ENCODE measurements at regions not wholly inside any gene's neighbourhood (a gene's known extent, or its start where the extent isn't known, plus 50 kb on each side); places are given as distances from the start of the nearest gene placed in this dataset.

DNA sequence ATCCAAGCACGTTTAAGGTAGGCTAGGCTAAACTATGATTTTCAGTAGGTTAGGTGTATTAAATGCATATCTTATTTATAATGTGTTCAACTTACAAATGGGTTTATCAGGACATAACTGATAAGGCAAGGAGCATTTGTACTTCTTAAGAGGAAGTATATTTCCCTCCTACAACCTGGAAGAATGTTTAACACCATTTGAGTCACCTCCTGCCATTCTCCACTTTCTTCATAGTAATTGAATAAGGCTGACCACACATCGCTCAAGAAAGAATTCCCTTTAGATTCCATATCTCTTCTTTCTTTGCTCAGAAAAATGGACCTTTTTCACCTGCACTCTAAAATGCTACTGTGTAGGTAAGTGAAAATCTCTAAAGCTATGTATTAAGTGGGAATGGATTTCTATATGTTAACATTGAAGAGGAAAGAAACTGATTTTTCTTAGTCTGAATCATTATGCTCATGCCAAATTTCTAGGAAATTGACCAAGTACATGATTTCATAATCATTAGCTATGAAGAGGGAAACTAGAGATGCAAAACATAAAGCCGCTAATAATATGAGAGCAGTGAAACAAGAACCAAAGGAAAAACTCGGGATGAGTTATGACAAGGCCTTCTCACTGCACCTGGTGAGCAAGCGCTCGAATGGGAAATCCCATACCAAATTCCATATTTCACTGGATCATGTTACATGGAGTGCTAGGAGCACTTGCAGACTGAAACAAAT, 210.4 kb downstream of the ALDH8A1 start:
- no peak for DNase-seq

DNA sequence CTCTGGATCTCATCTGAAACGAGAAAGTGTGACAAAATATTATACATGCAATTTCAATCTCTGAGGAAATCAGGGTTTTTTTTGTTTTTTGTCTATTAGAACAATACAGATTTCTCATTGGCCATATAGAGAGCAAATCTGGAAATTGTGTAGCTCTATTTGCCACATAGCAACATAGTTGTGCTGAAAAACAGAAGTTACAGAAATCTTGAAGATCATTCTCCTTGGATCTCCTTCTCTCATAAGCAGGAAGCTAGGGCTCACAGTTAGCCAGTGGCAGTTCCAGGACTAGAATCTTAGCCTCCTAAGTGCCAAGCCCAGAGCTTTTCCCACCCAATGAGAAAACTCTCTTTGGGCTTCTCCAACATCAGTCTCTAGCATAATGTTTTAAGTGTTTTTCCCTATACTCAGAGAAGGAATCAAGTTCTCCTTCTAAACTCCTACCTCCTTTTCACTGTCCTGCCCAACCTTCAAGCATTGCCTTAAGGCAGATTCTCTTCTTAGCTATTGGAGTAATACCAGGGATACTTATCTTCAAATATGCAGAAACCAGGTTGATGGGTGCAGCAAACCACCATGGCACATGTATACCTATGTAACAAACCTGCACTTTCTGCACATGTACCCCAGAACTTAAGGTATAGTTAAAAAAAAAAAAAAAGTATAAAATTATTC, 211.6 kb downstream of the ALDH8A1 start:
- DNase-seq = no peak

DNA sequence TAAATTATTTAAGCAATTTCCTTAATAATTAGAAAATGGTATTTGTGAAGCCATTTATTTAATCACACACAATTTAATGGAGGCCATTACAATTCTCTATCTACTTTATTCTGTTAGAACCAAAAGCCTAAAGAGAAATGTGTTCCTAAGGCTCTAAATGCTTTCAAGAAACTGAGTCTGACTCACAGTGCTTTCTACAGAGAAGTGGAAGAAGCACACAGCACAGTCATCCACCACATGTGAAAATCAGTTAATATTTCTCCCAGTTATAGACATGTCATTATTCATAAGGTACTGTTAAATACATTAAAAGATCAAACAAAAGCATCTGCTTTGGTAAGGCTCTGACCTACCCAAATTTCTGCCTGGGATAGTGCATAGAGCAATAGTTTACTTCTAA, 214.4 kb downstream of the ALDH8A1 start:
- no peak for DNase-seq

DNA sequence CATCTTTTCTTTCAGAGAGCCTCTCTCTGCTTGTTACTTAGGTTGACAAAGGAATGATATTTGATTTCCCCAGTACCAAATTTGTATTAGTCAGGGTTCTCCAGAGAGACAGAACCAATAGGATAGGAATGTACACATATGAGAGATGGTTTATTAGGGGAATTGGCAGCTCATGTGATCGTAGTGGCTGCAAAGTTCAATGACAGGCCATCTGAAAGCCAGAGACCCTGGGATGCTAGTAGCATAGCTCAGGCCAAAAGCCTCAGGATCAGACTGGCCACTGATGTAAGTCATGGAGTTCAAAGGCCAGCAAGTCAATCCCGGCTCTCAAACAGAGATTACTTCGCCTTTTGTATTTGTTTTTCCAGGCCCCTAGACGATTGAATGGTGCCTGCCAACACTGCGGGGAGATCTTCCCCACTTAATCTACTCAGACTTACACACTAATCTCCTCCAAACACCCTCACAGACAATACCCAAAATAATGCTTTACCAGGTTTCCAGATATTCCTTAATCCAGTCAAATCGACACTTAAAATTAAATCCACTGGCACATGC, 215.5 kb downstream of the ALDH8A1 start:
- no peak for DNase-seq

DNA sequence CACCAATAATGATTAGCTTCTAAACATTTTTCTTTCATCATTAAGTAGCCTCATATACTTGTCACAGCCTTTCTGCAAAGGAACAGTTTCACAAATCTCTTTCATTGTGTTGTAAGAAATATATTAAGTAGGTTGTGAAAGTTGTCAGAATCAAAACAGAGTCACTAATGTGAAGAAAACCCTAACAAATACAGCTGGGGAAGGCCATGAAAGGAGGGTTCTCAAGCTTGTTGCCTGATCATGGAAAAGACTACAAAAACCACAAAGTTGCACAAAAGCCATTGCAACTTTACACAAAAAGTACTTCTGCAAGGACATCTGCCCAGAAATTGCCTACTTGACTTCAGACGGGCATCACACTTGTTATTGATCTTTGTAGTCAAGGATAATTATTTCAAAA, 216.1 kb downstream of the ALDH8A1 start:
- no peak for DNase-seq

DNA sequence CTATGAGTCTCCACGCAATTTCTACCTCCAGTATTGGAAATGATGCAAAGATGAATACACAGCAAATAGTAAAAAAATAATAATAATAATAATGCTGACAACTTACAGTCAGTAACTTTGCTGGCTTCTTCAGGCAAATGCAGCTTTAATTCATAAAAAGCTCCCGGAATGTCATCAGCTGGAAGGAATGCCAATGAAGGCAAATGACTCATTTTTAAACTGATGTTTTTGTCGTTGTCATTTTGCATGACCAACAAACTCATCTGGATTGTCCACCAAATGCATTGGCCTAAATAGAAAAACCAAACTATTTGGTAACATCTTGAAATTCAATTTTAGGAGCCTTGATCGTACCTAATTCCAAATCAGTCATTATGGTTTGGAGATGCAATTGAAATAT, 217.1 kb downstream of the ALDH8A1 start:
- no peak for DNase-seq

DNA sequence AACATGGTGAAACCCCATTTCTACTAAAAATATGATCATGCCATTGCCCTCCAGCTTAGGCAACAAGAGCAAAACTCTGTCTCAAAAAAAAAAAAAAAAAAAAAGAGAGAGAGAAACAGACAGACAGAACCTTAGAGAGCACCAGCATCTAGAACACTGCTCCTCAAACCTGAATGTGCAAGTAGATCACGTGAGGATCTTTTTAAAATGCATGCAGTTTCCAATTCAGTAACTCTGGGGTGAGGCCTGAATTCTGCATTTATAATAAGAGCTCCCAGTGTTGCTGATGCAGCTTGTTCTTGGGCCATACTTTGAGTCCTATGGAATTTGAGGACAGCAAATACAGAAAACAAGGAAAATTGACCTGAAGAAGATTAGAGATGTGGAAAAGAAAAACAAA, 218.3 kb downstream of the ALDH8A1 start:
- no peak for DNase-seq

DNA sequence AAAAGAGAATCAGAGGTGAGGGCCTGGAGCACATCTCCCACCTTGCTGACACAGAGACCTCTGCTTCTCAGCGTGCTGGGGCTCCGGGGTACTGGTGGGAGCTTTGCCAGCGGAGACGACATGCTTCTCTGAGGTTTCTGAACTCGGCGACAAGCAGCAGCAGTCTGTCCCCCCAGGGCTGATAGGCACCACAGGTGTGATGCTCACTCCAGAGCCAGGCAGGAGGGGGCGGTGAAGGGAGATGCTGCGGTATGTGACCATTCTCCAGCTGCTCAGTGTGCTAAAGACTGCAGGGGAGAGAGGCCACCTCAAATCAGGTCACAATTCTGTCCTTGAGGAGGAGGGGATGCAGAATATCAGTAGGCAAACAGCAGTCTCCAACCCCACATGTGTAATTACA, 219.9 kb downstream of the ALDH8A1 start:
- DNase-seq = no peak

DNA sequence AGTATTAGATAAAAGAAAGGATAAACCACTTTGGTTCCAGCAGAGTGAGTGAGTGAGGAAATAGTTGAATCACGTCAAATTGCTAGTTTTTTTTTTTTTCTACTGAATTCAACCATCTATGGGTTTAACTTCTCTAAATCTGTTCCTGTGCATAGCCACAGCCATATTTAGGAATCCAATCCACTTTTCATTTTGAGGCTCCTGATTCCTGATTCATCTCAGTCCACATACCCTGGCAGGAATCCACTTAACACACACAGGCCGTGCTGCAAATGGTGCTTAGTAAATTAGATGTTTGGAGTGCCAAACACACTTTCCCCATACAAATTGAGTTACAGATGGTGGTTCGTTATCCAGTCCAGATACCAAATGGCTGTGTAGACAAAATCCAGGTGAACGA, 220.3 kb downstream of the ALDH8A1 start:
- DNase-seq = no peak

DNA sequence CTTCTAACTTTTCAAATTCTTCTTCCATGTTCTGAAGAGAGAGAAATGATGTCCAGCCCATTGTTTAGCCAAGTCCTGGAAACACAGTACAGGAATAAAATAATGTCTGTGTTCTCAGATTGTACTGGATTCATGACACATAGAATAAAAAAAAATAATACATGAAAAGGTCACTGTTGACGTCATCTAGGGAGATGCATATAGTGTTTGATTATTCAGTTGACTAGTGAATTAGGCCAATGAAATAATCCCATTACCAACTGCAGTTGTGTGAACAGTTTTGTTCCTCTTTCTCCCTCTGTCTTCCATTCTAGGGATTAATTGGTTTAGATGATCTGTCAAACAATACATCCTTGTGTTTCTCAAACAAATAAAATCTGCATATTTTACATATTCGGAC, 222.8 kb downstream of the ALDH8A1 start:
- no peak for DNase-seq

DNA sequence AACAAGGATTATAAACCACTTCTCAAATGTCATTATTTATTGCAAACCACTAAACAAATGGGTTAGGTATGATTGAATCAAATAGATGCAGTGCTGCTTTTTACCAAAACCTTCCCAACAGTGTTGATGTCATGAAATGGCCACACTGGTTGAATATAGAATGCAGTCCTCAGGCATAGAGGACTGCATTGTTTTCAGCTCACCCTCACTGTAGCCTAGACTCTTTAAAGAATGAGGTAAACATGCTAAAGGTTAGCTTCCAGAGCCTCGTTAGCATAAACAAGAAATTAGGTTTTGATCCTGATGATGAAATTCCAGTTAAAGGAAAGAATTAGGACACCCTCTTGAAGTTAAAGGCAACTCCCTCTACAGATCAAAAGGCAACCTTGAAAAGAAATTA, 224.3 kb downstream of the ALDH8A1 start:
- no peak for DNase-seq

DNA sequence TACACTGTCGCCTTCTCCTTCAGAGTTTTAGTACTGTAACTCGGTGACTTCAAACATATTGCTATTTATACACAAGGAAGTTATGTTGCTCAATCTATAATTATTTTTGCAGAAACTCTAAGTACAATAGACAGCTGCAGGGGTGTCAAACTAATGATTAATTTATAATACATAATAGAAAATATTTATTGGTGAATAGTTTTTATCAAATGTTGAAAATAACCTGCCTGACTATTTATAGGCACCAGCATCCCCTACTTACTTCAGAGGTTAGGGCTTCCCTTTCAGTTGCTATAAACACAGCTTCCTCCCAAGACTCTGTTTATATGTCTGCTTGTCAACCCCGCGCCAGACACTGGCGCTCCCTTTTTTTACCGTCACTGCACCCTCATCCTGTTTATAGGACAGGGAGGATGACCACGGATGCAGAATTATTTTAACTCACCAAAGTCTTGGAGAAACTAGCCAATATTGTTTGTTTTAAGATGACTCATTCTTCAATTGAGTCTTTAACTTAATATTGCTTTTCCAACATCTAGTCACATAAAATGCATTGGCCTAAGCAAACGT, 225.0 kb downstream of the ALDH8A1 start:
- DNase-seq = no peak

DNA sequence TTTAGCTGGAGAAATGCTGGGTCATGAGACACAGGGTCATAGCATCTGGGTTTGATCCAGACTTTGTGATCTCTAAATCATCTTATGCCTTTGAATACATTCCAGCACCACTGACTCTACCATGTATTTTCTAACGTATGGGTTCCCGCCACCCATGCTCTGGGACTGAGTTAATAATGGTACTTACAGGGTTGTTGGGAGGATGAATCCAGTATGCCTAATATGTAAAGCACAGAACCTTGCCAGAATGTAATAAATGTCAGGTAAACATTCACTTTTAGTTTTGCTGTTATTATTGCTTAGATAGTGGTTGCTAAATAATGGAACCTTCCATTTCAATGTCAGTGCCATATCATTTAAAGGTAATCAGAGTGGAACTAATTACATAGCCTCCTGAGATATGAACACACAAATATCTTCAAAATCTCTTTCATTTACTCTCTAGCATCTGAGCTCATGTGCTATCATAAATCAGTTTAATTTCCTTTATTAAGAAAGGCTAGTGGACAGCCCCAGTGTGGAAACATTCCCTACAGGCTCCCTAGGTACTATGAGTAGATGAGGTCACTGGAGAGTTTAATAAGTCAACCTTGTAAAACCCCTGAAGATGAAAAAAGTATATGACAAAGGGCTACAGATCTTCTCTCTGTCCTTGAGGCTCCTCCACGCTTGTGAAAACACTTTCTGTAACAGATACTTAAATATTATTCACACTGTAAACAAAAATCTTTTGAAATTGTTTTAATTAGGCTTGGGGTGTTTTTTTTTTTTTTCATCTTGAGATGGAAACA, 226.6 kb downstream of the ALDH8A1 start:
- DNase-seq = no peak

DNA sequence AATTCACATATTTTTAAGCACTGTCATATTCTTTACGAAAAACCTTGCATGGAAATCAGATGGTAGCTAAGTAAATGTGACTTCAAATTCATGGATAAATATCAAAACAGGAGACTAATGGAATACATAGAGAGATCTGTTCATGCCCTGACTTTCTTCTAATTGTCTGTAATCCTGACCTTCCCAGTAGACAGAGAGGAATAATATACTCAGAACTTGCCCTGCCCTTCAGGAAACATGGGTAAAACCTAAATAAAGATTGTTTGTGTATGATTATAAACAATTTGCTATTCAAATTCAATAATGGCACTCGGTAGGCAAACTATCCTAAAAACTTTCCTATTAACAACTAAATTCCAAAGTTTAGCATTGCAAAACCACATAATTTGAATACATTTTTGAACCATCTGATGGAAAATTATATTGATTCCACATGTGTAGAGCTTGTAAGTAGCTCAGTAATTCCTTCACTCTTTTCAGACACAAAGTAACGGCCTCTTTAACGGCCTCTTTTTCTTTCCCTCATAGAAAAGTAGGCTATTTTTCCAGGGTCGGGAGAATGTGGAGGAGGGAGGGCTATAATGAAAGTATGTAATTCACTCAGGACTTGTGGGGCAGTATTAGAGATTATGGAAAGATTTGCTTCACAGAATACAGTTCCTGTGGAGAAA, 227.6 kb downstream of the ALDH8A1 start:
- DNase-seq = no peak

DNA sequence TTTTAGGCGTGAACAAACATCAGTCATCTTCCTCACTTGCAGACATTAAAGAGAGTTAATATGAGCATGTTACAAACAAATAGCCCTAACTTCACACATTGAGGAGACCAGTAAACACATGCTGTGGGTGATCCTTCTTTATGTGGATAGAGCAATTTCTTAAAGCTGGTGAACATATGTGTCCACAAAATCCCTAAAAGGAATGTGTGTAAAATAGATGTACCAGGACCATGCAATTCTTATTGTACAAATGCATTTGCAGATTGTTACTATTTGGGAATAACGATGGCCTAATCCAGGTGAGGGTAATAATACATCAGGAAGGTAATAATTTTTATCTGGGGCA, 228.9 kb downstream of the ALDH8A1 start:
- no peak for DNase-seq

DNA sequence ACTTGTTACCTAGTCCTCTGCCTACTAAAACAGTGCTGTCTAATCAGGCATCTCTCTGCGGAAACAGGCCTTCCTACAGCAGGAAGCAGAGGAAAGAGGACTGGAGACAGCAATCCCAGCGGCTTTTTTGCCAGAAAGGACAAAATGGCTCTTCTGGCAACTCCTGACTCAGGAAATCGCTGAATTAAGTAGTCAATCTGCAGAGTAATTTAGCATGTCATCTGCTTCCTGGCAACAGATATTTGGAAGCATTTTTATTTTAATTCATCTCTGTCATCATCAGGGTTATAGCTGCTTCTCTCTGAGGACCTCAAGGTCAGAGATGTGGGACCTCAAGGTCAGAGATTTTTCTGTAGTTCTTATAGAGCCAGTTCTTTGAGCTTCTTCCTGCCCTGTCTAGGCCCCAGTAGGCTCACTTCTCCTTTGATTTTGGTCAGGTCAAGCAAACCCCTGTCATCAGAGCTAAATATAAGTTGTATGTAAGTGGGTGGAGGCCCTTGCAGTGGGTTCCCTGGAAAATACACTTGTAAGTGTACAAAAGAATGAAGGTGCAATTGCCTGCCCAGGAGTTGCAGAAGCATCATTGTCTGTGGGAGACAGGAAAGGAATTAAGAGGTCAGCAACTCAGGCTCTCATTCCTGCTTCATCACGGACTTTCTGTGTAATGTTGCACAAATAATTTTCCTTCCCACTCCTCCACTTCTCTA, 229.4 kb downstream of the ALDH8A1 start:
- DNase-seq = no peak

DNA sequence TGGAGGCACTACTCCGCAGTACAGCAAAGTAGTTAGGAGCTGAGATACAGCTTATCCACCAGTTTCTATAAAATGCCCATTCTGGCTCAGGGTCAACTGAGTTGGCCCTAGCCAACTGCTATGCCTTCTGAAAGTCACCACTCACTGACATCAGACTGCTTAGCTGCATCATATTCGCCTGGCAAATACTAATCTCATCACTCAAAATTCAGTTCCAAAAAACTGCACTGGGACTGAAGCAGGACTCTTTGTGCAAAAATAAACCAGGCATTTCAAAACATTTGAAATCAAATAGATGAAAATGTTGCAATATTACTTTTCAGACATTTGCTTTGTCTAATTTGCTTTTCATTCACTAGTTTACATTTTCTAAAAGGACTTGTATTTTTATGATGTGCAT, 230.0 kb downstream of the ALDH8A1 start:
- DNase-seq = no peak

DNA sequence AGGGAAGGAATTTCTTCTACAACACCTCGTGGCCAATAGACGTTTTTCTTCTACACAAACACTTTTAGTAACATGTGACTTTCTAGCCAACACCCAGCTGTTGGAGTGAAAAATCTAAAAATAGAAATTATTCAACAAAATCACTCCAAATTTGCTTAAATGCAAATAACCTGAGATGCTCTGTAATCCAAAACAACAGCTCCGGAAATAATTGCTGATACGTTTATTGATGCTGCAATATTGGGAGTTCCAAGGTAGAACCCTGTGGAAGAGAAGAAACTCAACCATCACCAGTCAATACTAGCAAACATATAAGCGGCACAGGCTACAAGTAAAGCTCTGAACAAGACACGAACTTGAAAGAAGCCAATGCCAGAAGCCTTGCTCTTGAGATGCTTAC, 230.6 kb downstream of the ALDH8A1 start:
- DNase-seq = no peak

DNA sequence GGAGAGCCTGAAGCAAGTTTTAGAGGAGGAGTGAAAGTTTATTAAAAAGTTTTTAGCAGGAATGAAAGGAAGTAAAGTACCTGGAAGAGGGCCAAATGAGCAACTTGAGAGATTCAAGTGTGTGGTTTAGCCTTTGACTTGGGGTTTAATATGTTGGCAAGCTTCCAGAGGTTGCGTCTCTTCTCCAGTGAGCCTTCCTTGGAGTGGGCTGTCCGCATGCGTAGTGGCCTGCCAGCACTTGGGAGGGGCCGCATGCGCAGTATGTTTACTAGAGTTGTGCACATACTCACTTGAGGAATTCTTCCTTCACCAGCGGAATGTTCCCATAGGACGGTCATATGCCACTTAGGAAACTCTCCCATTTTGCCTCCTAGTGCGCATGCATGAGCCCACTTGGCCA, 235.2 kb downstream of the ALDH8A1 start:
- no peak for DNase-seq

DNA sequence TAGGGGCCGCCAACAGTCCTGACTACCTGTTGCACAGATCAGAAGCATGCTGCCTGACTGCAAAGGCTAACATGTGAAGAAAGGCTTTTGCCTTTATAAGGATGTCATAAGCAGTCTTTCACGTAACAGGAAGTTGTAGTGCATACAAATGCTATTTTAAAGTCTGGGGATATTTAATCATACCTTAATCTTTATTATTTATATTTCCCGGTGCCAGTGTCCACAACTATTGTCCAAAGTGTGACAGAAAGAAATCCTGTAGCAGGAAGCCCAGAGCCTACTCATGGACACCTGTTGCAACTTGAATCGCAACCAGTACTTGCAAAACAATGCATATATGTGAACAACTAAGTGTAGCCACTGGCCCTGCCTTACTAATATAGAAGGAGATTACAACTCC, 235.8 kb downstream of the ALDH8A1 start:
- DNase-seq = no peak

DNA sequence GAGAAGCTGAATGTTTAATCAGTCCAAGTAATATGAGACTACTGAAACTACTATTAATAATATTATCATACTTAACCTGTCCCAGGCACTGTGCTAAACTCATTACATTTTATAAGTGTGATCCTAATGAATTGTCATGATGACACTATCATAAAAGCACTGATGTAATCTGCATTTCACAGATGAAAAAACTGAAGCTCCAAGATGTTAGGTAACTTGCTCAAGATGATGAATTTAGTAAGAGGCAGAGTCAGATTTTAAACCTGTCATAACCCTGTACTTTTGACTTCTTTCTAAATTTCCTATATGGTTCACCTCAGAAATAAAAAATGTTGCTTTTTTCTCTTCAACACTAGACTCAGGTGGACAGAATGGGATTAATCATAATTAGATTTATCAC, 237.6 kb downstream of the ALDH8A1 start:
- DNase-seq = no peak

DNA sequence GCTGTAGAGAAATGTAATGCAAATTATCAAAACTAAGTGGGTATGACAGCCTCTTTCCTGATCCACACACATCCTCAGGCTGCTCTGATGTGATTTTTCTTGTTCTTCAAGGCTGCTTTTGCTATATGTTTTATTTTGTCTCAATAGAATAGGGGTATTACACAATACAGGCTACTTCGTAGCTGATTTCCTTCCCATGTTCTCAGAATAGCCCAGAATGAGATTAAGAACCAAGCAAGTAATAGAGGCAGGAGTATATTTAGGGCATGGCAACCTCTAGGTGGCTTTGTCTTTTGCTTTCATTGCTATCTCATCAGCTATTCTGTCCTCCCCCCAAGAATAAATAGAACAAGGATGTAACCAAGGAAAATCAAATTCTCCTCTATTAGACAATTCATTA, 241.8 kb downstream of the ALDH8A1 start:
- DNase-seq = no peak

Measured in stimulated activated CD4-positive, alpha-beta T cell treated with anti-CD3 and anti-CD28 coated beads, Interleukin-1b, Interleukin-23, amount 100 ng/mL, for 48 hours (primary cell).